DOHH2 (cell line): ENCODE measurements at regions not wholly inside any gene's neighbourhood (a gene's known extent, or its start where the extent isn't known, plus 50 kb on each side); places are given as distances from the start of the nearest gene placed in this dataset.

Experiments
- H3F3A ChIP-seq: fragments of 200-600 bp; sonication (generic), shearing (Covaris generic); 2 replicates; pipeline ENCODE4 v1.6.0; 2016; ENCODE audit warnings: antibody characterized with exemption, mild to moderate bottlenecking; ENCODE audit not compliant: control insufficient read depth, insufficient read depth
- H3K27ac ChIP-seq: fragments of 200-600 bp; sonication (generic); 2 replicates; pipeline ENCODE4 v1.5.1; 2014; ENCODE audit warnings: low read depth, mild to moderate bottlenecking, low read length, moderate library complexity
- H3K27me3 ChIP-seq: fragments of 200-600 bp; sonication (generic); 2 replicates; pipeline ENCODE4 v1.6.1; 2014; ENCODE audit warnings: mild to moderate bottlenecking, low read length, mixed read lengths; ENCODE audit not compliant: control insufficient read depth
- H3K36me3 ChIP-seq: fragments of 200-600 bp; sonication (generic); 2 replicates; pipeline ENCODE4 v1.6.1; 2014; ENCODE audit warnings: mild to moderate bottlenecking, low read length, moderate library complexity, mixed read lengths; ENCODE audit not compliant: control insufficient read depth
- H3K4me1 ChIP-seq: fragments of 200-600 bp; sonication (generic); 2 replicates; pipeline ENCODE4 v1.6.1; 2014; ENCODE audit warnings: mild to moderate bottlenecking, low read length, mixed read lengths; ENCODE audit not compliant: control insufficient read depth
- H3K4me2 ChIP-seq: fragments of 200-600 bp; sonication (generic); 2 replicates; pipeline ENCODE4 v1.6.0; 2014; ENCODE audit warnings: mild to moderate bottlenecking, low read length, moderate library complexity
- H3K4me3 ChIP-seq: fragments of 200-600 bp; sonication (generic); 2 replicates; pipeline ENCODE4 v1.5.1; 2014; ENCODE audit warnings: mild to moderate bottlenecking, low read length, mixed read lengths
- H3K79me2 ChIP-seq: fragments of 200-600 bp; sonication (generic); 2 replicates; pipeline ENCODE4 v1.6.1; 2014; ENCODE audit warnings: mild to moderate bottlenecking, low read length, mixed read lengths; ENCODE audit not compliant: control insufficient read depth
- H3K9me2 ChIP-seq: fragments of 200-600 bp; sonication (generic); replicated peaks from 2 replicates; pipeline ENCODE4 v1.6.1; 2014; ENCODE audit warnings: mild to moderate bottlenecking, low read length, mixed read lengths; ENCODE audit not compliant: control insufficient read depth
- H3K9me3 ChIP-seq: fragments of 200-600 bp; sonication (generic); 2 replicates; pipeline ENCODE4 v1.6.1; 2014; ENCODE audit warnings: antibody characterized with exemption, low read length, mixed read lengths; ENCODE audit not compliant: control insufficient read depth, insufficient read depth
- H4K20me1 ChIP-seq: fragments of 200-600 bp; sonication (generic); 2 replicates; pipeline ENCODE4 v1.6.0; 2014; ENCODE audit warnings: low read depth, mild to moderate bottlenecking, antibody characterized with exemption, low read length, moderate library complexity; ENCODE audit not compliant: control insufficient read depth, insufficient read depth
- EZH2phosphoT487 ChIP-seq: fragments of 200-600 bp; sonication (generic); IDR thresholded peaks from 2 replicates; pipeline ENCODE4 v1.6.1; 2017; ENCODE audit warnings: borderline replicate concordance, mild to moderate bottlenecking, antibody characterized with exemption, low read length, moderate library complexity, mixed read lengths
- TF ChIP-seq, protein P1 (sequence below): fragments of 200-600 bp; sonication (generic); IDR thresholded peaks from one replicate; pipeline ENCODE4 v1.5.1; 2014; ENCODE audit warnings: antibody characterized with exemption, mild to moderate bottlenecking, low read depth, low read length; ENCODE audit not compliant: poor library complexity, severe bottlenecking

- TF ChIP-seq, protein P1, sequence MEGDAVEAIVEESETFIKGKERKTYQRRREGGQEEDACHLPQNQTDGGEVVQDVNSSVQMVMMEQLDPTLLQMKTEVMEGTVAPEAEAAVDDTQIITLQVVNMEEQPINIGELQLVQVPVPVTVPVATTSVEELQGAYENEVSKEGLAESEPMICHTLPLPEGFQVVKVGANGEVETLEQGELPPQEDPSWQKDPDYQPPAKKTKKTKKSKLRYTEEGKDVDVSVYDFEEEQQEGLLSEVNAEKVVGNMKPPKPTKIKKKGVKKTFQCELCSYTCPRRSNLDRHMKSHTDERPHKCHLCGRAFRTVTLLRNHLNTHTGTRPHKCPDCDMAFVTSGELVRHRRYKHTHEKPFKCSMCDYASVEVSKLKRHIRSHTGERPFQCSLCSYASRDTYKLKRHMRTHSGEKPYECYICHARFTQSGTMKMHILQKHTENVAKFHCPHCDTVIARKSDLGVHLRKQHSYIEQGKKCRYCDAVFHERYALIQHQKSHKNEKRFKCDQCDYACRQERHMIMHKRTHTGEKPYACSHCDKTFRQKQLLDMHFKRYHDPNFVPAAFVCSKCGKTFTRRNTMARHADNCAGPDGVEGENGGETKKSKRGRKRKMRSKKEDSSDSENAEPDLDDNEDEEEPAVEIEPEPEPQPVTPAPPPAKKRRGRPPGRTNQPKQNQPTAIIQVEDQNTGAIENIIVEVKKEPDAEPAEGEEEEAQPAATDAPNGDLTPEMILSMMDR = no peak
- no peak for TF ChIP-seq EZH2phosphoT487
- H3K4me1 ChIP-seq = no peaks in the 10 kb centered on the region
- H3K4me3 ChIP-seq = no peak overlapping the region
- H3K36me3 ChIP-seq = no peaks in the 10 kb centered on the region
- no peak overlapping the region for H3K27ac ChIP-seq
- H3K9me3 ChIP-seq = no peaks in the 10 kb centered on the region
- H3K9me2 ChIP-seq = no peaks in the 10 kb centered on the region
- no peaks in the 10 kb centered on the region for H4K20me1 ChIP-seq
- no peaks in the 10 kb centered on the region for H3K79me2 ChIP-seq
- H3K4me2 ChIP-seq = no peak overlapping the region
- H3K27me3 ChIP-seq = no peaks in the 10 kb centered on the region
- H3F3A ChIP-seq = no peaks in the 10 kb centered on the region
These were observed 400.9 kb upstream of the SGCD start for GRCh38 chr5:155926031-155926430.

- H3K36me3 ChIP-seq = no peaks in the 10 kb centered on the region
- no peak overlapping the region for H3K27ac ChIP-seq
- no peaks in the 10 kb centered on the region for H3F3A ChIP-seq
- H3K79me2 ChIP-seq = no peaks in the 10 kb centered on the region
- no peaks in the 10 kb centered on the region for H4K20me1 ChIP-seq
- H3K4me3 ChIP-seq = no peak overlapping the region
- H3K9me3 ChIP-seq = no peaks in the 10 kb centered on the region
- no peak overlapping the region for H3K4me2 ChIP-seq
- no peaks in the 10 kb centered on the region for H3K4me1 ChIP-seq
- TF ChIP-seq, protein P1 = no peak
- TF ChIP-seq EZH2phosphoT487 = no peak
- H3K27me3 ChIP-seq = no peaks in the 10 kb centered on the region
- H3K9me2 ChIP-seq = no peaks in the 10 kb centered on the region
These were observed 400.2 kb upstream of the SGCD start for GRCh38 chr5:155926766-155927165.

DNA sequence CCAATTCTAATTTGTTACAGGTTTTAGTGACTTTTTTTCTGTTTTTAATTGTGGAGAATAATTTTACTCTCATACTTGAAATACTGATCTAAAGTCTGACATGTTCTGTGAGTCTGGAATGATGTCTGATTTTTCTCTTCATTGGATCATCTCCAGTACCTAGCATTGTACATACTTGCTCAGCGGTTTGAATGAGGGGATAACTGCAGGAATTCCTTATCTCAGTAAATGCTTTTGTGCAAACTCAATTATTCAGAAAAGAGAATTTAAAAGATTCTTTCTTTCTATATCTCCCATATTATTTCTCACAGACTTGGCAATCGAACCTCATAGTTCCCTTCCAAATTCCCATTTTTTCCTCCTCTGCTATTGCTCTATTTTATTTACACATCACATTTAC is 397.9 kb upstream of the SGCD start:
- no peaks in the 10 kb centered on the region for H4K20me1 ChIP-seq
- no peak overlapping the region for H3K4me2 ChIP-seq
- H3K9me3 ChIP-seq = no peaks in the 10 kb centered on the region
- TF ChIP-seq, protein P1 = no peak
- TF ChIP-seq EZH2phosphoT487 = no peak
- H3K79me2 ChIP-seq = no peaks in the 10 kb centered on the region
- no peaks in the 10 kb centered on the region for H3F3A ChIP-seq
- no peaks in the 10 kb centered on the region for H3K36me3 ChIP-seq
- H3K4me3 ChIP-seq = no peak overlapping the region
- no peaks in the 10 kb centered on the region for H3K4me1 ChIP-seq
- no peaks in the 10 kb centered on the region for H3K9me2 ChIP-seq
- no peak overlapping the region for H3K27ac ChIP-seq
- H3K27me3 ChIP-seq = no peaks in the 10 kb centered on the region

GRCh38 chr5:155934964-155935363 is 392.0 kb upstream of the SGCD start:
- H3K4me1 ChIP-seq = no peaks in the 10 kb centered on the region
- no peak overlapping the region for H3K27ac ChIP-seq
- no peaks in the 10 kb centered on the region for H3K79me2 ChIP-seq
- H4K20me1 ChIP-seq = no peaks in the 10 kb centered on the region
- no peak for TF ChIP-seq EZH2phosphoT487
- TF ChIP-seq, protein P1 = no peak
- H3K9me2 ChIP-seq = no peaks in the 10 kb centered on the region
- H3K9me3 ChIP-seq = no peaks in the 10 kb centered on the region
- H3F3A ChIP-seq = no peaks in the 10 kb centered on the region
- no peaks in the 10 kb centered on the region for H3K27me3 ChIP-seq
- H3K4me2 ChIP-seq = no peak overlapping the region
- no peaks in the 10 kb centered on the region for H3K36me3 ChIP-seq
- H3K4me3 ChIP-seq = no peak overlapping the region
